AG04449 (cell line): ENCODE measurements at regions not wholly inside any gene's neighbourhood (a gene's known extent, or its start where the extent isn't known, plus 50 kb on each side); places are given as distances from the start of the nearest gene placed in this dataset.

Experiments used
- CTCF ChIA-PET: fragments of 350-600 bp; formaldehyde crosslinking; extraction: SDS; loops from one replicate; lab custom pipeline; 2021; ENCODE audit warnings: antibody characterized with exemption; lab: Yijun Ruan, JAX
- POLR2A ChIA-PET: fragments of 400-600, 350-600 bp; formaldehyde crosslinking; extraction: SDS; loops from one replicate; lab custom pipeline; 2020; ENCODE audit warnings: antibody characterized with exemption, inconsistent platforms; lab: Yijun Ruan, JAX
- DNase-seq: peaks from one replicate; pipeline ENCODE4 v3.0.0-alpha.2; 2010; ENCODE audit warnings: low read depth, low spot score
- H3K4me3 ChIP-seq: 2 replicates; pipeline ENCODE4 v1.5.1; 2011; ENCODE audit warnings: low read depth, mild to moderate bottlenecking, control low read depth, low read length
- TF ChIP-seq, protein P1 (sequence below): IDR thresholded peaks from one replicate; pipeline ENCODE4 v1.5.1; 2011; ENCODE audit warnings: mild to moderate bottlenecking, moderate library complexity, low read length, control low read depth, inconsistent platforms; ENCODE audit not compliant: insufficient read depth; ENCODE audit errors: missing control alignments

DNA sequence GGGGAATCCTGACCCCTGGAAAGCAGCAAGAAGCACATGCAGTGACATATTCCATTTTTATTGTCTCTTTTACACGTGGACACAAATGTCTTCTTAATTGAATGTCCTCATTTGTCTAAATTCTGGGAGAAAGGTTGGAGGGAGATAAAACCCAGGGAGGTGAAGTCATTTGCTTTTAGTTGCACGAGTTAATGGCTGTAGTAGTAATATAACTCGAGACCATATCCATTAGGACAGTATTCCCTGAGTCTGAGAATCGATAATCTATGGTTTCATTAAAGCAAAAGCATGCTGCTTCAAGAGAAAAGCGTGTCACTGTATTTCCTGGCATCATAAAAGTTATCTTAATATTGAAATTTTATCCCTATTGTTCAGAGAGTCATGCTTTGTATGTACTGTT lies 216.0 kb upstream of the PELI2 start:
- H3K4me3 ChIP-seq: no peak overlapping the region
- TF ChIP-seq, protein P1, sequence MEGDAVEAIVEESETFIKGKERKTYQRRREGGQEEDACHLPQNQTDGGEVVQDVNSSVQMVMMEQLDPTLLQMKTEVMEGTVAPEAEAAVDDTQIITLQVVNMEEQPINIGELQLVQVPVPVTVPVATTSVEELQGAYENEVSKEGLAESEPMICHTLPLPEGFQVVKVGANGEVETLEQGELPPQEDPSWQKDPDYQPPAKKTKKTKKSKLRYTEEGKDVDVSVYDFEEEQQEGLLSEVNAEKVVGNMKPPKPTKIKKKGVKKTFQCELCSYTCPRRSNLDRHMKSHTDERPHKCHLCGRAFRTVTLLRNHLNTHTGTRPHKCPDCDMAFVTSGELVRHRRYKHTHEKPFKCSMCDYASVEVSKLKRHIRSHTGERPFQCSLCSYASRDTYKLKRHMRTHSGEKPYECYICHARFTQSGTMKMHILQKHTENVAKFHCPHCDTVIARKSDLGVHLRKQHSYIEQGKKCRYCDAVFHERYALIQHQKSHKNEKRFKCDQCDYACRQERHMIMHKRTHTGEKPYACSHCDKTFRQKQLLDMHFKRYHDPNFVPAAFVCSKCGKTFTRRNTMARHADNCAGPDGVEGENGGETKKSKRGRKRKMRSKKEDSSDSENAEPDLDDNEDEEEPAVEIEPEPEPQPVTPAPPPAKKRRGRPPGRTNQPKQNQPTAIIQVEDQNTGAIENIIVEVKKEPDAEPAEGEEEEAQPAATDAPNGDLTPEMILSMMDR: no peak
- POLR2A ChIA-PET: no interaction called here
- CTCF ChIA-PET: no interaction called here
- no peak for DNase-seq

DNA sequence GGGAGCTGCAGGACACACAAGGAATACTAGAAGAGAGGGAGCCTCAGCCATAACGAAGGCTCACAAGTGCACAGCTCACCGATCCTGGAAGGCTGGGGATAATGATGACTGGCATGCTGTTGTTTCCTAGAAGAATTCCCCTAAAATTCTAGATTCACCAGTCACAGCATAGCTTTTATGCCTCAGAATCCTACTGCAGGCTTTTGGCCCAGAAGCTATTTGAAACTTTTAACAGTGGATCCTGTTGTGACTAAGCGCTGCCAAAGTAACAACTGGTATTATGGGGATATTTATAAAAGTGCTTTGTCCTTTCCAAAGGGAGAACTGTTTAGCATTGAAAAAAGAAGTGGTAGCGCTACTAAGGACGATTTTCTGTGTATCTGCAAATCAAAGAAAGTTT lies 214.1 kb upstream of the PELI2 start:
- DNase-seq: no peak

GRCh38 chr14:55908106-55908505 lies 210.1 kb upstream of the PELI2 start:
- TF ChIP-seq, protein P1: no peak
- CTCF ChIA-PET: no interaction called here
- no peak for DNase-seq

More for the DNA sequence above, 214.1 kb upstream of the PELI2 start:
- ChIA-PET CTCF (interaction anchor here (1.1 kb wide), 2 partner anchors 11 to 12 kb away, joined by 3 read pairs; no protein-coding TSS in a partner anchor), POLR2A (no interaction called here)
- no peak overlapping the region for H3K4me3 ChIP-seq
- TF ChIP-seq, protein P1: no peak

DNA sequence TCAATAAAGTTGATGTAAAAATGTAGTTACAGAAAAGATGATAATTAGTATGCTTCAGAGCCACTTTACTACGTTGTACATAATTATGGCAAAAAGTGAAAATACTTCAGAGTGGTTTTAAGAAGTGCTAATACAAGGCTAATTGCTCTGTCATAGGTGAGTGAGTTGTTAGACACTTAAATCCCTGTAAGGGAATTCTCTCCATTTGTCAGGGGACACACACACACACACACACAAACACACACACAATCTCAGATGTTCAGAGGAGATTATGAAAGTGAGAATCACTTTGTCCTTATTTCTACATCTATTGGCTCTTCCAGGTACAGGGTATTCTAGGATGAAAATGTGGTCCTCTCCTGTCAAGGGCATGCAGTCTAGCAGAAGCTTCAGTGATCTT lies 208.3 kb upstream of the PELI2 start:
- CTCF ChIA-PET: no interaction called here
- H3K4me3 ChIP-seq: no peak overlapping the region
- no peak for DNase-seq
- TF ChIP-seq, protein P1: no peak
- POLR2A ChIA-PET: no interaction called here

More at GRCh38 chr14:55908106-55908505, 210.1 kb upstream of the PELI2 start:
- no peak overlapping the region for H3K4me3 ChIP-seq
- POLR2A ChIA-PET: no interaction called here

DNA sequence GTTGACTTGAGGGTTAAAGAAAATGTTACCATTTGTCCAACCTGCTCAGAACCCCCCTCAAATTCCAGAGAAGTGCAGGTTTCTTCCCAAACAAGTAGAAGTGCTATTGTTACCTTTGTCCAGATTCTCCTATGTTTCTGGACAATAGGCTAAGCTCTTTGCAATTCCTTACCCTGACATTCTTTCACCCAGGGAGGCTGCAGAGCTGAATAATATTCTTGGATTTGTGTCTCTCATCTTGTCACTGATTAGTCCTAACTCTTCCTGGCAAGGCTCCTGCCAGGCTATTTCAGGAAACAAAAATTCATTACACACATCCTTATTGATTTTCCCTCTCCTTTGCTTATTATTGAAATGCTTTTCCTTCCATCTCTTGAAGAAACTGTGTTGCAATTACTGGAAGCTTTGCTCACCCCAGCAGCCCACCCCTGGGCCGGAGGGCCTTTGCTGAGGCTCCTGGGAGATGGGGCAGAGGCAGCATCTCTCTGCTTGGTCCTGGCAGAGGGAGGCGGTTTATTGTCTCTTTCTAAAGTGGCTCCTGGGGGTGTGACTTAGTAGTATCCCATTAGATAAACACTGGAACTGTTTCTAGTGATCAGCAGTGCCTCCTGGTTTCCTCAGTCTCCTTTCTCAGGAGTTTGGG lies 207.5 kb upstream of the PELI2 start:
- ChIA-PET POLR2A (no interaction called here), CTCF (no interaction called here)
- no peak overlapping the region for H3K4me3 ChIP-seq
- DNase-seq: no peak
- TF ChIP-seq, protein P1: no peak

- ChIA-PET CTCF (no interaction called here), POLR2A (no interaction called here)
- no peak for DNase-seq
- TF ChIP-seq, protein P1: no peak
- H3K4me3 ChIP-seq: no peak overlapping the region
Observed at GRCh38 chr14:55911776-55912175, 206.4 kb upstream of the PELI2 start.
